ENCODE measurements at regions not wholly inside any gene's neighbourhood (a gene's known extent, or its start where the extent isn't known, plus 50 kb on each side); places are given as distances from the start of the nearest gene placed in this dataset.

DNA sequence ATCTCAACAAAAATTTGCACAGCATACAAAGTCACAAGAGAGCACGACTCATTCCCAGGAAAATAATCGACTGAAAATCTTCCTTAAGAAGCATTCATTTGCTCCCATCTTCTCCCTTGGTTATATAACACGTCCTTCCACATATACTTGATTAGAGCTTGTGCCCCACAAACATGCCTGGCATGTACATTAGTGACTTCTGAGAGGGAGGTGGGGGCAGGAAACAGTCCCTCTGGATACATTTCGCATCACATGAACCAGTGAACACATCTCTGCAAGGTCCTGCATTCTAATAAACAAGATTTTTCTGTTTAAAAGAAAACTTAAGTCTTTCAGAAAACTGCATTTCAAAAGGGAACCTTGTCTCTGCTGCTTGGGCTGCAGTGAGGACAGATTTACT lies 54.1 kb upstream of the IGLL5 start:
- TF ChIP-seq, protein P1, sequence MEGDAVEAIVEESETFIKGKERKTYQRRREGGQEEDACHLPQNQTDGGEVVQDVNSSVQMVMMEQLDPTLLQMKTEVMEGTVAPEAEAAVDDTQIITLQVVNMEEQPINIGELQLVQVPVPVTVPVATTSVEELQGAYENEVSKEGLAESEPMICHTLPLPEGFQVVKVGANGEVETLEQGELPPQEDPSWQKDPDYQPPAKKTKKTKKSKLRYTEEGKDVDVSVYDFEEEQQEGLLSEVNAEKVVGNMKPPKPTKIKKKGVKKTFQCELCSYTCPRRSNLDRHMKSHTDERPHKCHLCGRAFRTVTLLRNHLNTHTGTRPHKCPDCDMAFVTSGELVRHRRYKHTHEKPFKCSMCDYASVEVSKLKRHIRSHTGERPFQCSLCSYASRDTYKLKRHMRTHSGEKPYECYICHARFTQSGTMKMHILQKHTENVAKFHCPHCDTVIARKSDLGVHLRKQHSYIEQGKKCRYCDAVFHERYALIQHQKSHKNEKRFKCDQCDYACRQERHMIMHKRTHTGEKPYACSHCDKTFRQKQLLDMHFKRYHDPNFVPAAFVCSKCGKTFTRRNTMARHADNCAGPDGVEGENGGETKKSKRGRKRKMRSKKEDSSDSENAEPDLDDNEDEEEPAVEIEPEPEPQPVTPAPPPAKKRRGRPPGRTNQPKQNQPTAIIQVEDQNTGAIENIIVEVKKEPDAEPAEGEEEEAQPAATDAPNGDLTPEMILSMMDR (IDR thresholded peaks at IDR 0.05) = no peak
- TF ChIP-seq ZFX (IDR thresholded peaks at IDR 0.05; ENCODE audit: borderline replicate concordance) = no peak
